ENCODE measurements at regions not wholly inside any gene's neighbourhood (a gene's known extent, or its start where the extent isn't known, plus 50 kb on each side); places are given as distances from the start of the nearest gene placed in this dataset.

DNA sequence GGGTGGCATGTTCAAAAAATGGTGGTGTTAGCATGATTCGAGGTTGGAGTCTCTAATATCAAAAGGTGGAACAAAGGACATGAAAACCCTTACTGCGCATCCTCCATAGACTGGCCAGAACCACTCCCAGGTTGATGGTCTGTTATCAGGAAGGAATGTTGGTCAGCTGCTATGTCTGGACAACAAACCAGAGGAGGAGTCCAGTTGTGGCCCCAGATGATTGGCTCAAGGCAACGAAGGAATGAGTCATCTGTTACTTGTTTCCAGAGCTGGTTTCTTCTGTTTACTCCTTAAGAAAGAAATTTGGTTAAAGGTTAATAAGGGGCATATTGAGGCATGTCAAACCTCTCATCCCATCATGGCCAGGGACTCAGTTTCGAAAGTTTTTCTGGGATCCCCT, 56.8 kb upstream of the GRIA4 start:
- Histone ChIP-seq H3K4me2 (no peak overlapping the region), H3K27me3 (ENCODE audit: insufficient read depth, low read depth) (no peaks in the 10 kb centered on the region), H3K79me2 (ENCODE audit: low read depth) (no peaks in the 10 kb centered on the region), H3K36me3 (ENCODE audit: low read depth) (no peaks in the 10 kb centered on the region), H3K4me3 (no peak overlapping the region), H3K9me3 (ENCODE audit: insufficient read depth, low read depth) (peaks cover 4% of the 10 kb centered on the region; the same call in 1 of the 2 replicates), H4K20me1 (ENCODE audit: insufficient read depth) (no peaks in the 10 kb centered on the region), H3F3A (ENCODE audit: insufficient read depth, low read depth) (no peaks in the 10 kb centered on the region), H3K4me1 (replicated peaks; ENCODE audit: insufficient read depth) (0 out of 2 replicates have a peak, but pooled peaks cover 7% of the 10 kb centered on the region), H3K9me2 (ENCODE audit: insufficient read depth) (no peaks in the 10 kb centered on the region), H3K27ac (no peak overlapping the region), H2AFZ (no peak overlapping the region)
- ChIA-PET CTCF (no interaction called here), POLR2A (ENCODE audit: unreplicated experiment) (no interaction called here)
- intact Hi-C loops (cut with micrococcal nuclease; ENCODE audit: unreplicated experiment), result no loop called here
- BruUV-seq (replicated peaks), result no TSS peak
- TF ChIP-seq EZH2 (IDR thresholded peaks at IDR 0.05; ENCODE audit: low read depth), result no peak
- TF ChIP-seq, protein P1, sequence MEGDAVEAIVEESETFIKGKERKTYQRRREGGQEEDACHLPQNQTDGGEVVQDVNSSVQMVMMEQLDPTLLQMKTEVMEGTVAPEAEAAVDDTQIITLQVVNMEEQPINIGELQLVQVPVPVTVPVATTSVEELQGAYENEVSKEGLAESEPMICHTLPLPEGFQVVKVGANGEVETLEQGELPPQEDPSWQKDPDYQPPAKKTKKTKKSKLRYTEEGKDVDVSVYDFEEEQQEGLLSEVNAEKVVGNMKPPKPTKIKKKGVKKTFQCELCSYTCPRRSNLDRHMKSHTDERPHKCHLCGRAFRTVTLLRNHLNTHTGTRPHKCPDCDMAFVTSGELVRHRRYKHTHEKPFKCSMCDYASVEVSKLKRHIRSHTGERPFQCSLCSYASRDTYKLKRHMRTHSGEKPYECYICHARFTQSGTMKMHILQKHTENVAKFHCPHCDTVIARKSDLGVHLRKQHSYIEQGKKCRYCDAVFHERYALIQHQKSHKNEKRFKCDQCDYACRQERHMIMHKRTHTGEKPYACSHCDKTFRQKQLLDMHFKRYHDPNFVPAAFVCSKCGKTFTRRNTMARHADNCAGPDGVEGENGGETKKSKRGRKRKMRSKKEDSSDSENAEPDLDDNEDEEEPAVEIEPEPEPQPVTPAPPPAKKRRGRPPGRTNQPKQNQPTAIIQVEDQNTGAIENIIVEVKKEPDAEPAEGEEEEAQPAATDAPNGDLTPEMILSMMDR (conservative IDR thresholded peaks at IDR 0.05), result no peak
- peak in 1 of 2 experiments; percentile 9 for DNase-seq

DNA sequence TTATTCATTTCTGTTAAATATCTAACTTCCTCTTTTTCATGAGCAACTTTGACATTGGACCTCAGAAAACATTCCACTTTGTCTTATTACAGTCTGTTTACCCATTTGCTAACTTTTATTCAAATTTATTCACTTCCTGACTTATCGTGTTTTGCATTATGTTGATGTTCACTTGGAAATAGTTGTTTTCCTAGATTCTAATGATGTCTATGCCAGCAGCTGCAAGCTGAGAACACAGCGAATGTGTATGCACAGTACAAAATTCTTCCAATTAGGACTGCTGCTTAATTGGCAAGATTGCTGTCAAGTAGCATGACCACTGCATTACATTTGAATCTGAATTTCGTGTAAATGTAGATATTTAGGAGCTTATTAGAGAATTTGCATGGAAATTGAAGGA, 61.5 kb upstream of the GRIA4 start:
- Histone ChIP-seq H3F3A (ENCODE audit: insufficient read depth, low read depth) (no peaks in the 10 kb centered on the region), H3K4me3 (no peak overlapping the region), H2AFZ (no peak overlapping the region), H3K9me2 (ENCODE audit: insufficient read depth) (0 out of 2 replicates have a peak, but pooled peaks cover 4% of the 10 kb centered on the region), H3K79me2 (ENCODE audit: low read depth) (no peaks in the 10 kb centered on the region), H3K27ac (no peak overlapping the region), H3K27me3 (ENCODE audit: insufficient read depth, low read depth) (no peaks in the 10 kb centered on the region), H3K36me3 (ENCODE audit: low read depth) (no peaks in the 10 kb centered on the region), H3K4me1 (replicated peaks; ENCODE audit: insufficient read depth) (0 out of 2 replicates have a peak, but pooled peaks cover 7% of the 10 kb centered on the region), H3K9me3 (ENCODE audit: insufficient read depth, low read depth) (peaks cover 4% of the 10 kb centered on the region; the same call in 1 of the 2 replicates), H3K4me2 (no peak overlapping the region), H4K20me1 (ENCODE audit: insufficient read depth) (no peaks in the 10 kb centered on the region)
- intact Hi-C loops (cut with micrococcal nuclease; ENCODE audit: unreplicated experiment), result no loop called here
- ChIA-PET CTCF (no interaction called here), POLR2A (ENCODE audit: unreplicated experiment) (no interaction called here)
- BruUV-seq (replicated peaks), result no TSS peak
- TF ChIP-seq, protein P1 (conservative IDR thresholded peaks at IDR 0.05), result no peak
- no peak for DNase-seq

GRCh38 chr11:105538588-105538987, 71.3 kb upstream of the GRIA4 start:
- BruUV-seq (replicated peaks), result no TSS peak
- TF ChIP-seq, protein P1 (conservative IDR thresholded peaks at IDR 0.05), result no peak
- no peak for TF ChIP-seq EZH2 (IDR thresholded peaks at IDR 0.05; ENCODE audit: low read depth)
- H3K27me3 ChIP-seq (ENCODE audit: insufficient read depth, low read depth), result no peaks in the 10 kb centered on the region
- H3K27ac ChIP-seq, result no peak overlapping the region
- no peak overlapping the region for H3K4me3 ChIP-seq
- H3K79me2 ChIP-seq (ENCODE audit: low read depth), result no peaks in the 10 kb centered on the region
- no peaks in the 10 kb centered on the region for H3K4me1 ChIP-seq (replicated peaks; ENCODE audit: insufficient read depth)
- no peaks in the 10 kb centered on the region for H3K9me2 ChIP-seq (ENCODE audit: insufficient read depth)
- no peak overlapping the region for H3K4me2 ChIP-seq
- CTCF ChIA-PET, result no interaction called here
- H4K20me1 ChIP-seq (ENCODE audit: insufficient read depth), result no peaks in the 10 kb centered on the region
- no peak overlapping the region for H2AFZ ChIP-seq
- no peaks in the 10 kb centered on the region for H3F3A ChIP-seq (ENCODE audit: insufficient read depth, low read depth)
- H3K36me3 ChIP-seq (ENCODE audit: low read depth), result no peaks in the 10 kb centered on the region
- POLR2A ChIA-PET (ENCODE audit: unreplicated experiment), result no interaction called here
- intact Hi-C loops (cut with micrococcal nuclease; ENCODE audit: unreplicated experiment), result no loop called here
- DNase-seq, result no peak
- H3K9me3 ChIP-seq (ENCODE audit: insufficient read depth, low read depth), result no peaks in the 10 kb centered on the region

Measured in PC-9 (cell line).